ENCODE measurements at regions not wholly inside any gene's neighbourhood (a gene's known extent, or its start where the extent isn't known, plus 50 kb on each side); places are given as distances from the start of the nearest gene placed in this dataset.

- TF ChIP-seq CTCF (IDR thresholded peaks at IDR 0.05; ENCODE audit: insufficient read depth, low read length, poor library complexity, severe bottlenecking) (no peak), EZH2phosphoT487 (conservative IDR thresholded peaks at IDR 0.05; ENCODE audit: low read length) (no peak)
These were observed 82.1 kb downstream of the DLEU7 start for GRCh38 chr13:50761406-50761805.

Measured in SU-DHL-6 (cell line).